ENCODE measurements at regions not wholly inside any gene's neighbourhood (a gene's known extent, or its start where the extent isn't known, plus 50 kb on each side); places are given as distances from the start of the nearest gene placed in this dataset.
"Not testable (repeated sequence)": the region's sequence is repeated elsewhere in the genome, so short reads cannot be mapped to it uniquely, and the experiment has no call there.

DNA sequence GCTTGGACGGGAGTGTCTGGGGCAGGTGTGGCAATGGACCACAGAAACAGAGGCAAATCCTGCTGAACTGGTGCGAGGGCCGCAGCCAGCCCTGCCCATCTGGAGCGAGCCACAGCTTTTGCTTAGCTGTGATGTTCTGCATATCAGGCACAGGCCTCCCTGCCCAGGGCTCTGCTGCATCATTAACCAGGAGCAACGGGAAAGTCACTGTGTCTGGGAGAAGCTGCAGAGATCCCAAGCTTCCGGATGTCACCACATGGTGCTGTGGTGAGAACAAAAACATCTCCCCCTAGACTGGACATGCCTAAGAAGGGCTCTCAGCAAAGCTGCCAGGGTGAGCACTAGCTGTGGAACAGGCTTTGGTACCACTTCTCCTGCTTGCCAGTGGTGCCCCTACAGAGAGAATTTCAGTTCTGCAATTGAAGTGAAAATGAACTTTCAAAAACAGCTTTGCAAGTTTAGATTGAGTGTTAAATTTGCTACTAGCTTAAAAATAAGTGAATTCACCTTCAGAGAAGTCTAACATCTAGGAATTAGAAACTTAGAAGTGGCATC is 172.9 kb upstream of the MYT1L start:
- DNase-seq = no peak

DNA sequence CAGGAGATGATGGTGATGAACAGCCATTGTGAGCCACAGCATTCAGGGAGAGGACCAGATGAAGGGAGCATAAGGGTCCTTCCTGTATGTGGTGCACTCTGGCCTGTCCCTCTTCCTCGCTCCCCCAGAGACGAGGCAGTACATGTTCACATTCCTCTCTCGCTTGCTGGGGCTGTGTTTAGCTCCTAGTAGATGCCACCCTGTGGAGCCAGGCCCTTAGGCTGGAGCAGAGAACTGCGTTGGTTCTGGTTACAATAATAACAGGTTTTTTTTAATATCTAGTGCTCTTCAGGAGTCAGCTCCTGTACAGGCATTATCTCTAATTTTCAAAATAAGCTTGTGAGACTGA is 171.1 kb upstream of the MYT1L start:
- DNase-seq = no peak

DNA sequence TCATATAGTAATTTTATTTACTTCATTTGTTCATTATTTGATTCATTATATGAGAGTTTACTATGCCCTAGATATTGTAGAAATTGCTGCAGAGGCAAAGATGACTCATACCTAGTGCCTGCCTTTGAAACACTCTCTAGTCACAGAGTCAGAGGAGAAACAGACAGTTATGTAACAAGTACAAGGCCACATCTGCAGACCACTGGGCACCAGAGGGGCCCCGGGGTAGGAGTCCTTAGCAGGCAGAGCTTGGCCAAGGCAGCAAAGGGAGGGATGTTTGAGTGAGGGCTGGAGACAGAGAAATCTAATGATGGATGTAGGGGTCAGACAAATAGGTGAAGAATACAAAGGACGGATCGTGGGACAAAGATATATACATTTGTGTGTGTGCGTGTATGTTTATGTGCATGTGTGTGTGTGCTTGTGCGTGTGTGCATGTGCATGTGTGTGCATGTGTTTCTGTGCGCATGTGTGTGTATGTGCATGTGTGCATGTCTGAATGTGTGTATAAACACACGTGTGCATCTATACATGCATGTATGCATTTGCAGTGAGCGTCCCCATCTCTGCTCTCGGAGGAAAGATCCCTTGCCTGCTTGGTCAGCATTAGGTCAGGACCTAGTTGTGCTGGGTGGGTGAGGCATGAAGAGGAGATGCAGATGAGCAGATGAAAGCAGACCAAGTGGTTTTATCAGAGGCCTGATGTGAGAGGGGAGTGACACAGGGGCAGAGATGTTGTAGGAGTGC is 170.6 kb upstream of the MYT1L start:
- DNase-seq = no peak

DNA sequence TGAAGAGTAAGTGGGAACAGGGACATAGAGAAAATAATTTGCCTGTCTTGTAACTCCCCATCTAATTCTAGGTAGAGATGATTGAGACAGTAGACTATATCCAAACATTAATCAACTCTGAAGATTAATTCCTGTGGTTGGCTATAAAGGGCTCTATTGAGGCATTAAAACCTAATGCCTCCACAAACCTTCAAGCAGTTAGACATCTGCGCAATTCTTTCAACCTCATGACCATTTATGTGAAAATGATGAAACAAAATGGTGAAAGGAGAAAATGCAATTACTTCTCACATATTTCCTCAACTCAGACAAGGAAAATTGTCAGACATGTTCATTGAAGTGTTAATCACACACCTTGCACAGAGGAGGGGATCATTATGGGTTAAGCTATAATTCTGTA is 164.5 kb upstream of the MYT1L start:
- no peak for DNase-seq

DNA sequence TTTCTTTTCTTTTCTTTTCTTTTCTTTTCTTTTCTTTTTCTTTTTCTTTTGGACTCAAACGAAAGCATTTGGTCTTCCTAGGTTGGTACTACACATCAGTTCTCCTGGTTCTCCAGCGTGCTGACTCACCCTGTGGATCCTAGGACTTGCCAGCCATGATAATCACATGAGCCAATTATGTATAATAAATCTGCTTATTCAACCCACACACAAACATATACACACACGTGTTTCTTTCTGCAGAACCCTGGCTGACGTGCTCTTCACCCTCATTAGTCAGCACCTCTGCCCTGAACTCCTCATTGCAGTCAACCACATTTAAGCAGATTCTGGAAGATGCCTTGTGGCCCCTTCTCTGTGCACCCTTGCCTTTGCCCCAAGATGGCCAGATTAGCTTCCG is 162.4 kb upstream of the MYT1L start:
- DNase-seq = no peak

DNA sequence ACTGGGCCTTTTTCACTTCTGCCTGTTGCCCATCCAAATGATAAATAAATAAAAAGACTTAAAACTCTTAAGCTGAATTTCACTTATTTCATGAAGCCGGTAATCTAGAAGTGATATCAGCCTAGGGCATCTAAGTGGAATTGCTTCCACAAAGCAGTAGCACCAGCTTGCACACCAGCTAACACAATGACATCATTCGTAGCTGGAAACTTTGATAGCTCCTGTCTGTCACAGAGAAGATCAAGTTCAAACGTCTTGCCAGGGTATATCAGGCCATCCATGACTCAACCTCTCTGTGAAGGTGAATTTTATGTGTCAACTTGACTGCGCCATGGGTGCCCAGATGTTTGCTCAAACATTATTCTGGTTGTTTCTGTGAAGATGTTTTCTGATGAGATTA is 161.7 kb upstream of the MYT1L start:
- DNase-seq = no peak

DNA sequence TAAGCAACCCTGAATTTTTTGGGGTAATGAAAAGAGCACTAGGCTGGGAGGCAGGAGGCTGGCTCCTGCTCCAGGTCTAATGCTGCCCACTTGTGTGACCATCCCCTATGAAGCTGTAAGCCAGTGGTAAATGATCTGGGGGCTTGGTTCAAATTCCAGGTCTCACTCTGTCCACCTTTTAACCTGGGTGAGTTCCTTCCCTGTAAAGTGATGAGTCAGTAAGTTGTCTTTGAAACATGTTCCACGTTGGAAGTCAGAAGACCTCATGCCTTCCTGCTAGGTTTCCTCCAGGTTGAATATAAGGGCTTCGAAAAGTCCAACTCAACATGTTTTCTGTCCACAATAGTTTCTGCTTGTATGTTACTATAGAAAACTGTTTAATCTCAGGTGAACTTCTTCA is 160.9 kb upstream of the MYT1L start:
- no peak for DNase-seq

DNA sequence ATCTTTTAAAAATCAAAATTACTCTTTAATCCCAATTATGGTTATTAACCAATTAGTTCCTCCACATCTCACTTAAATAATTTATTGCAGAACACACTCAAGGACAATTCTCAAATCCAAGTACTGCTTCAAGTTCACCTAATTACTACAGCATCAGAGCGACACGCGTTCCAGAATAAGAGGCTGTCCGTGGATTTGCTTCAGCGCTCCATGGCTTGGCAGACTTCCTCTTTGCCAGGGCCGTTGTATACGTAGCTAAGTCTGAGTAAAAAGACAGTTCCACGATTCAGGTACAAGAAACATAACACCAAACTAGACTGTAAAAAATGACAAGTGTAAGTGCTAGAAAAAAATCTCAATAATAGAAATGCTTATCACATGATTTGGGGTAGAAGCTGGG is 153.2 kb upstream of the MYT1L start:
- no peak for DNase-seq

DNA sequence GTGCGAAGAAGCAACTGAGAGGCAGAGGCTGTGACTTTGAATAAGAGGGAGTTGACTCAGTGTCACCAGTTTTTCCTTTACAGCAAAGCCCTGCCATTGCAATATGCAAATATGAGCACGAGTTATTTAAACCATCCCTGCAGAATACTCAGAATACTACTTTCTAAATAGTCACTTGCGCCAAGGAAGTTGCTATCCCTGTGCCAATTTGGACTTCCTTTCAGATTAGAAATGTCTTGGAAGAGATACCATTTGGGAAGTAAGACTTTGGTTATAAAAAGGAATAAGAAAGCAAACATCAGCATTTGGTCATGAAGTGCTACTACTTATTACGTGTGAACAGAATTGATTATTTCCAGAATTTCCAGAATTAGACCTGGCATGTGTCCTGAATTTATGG is 151.8 kb upstream of the MYT1L start:
- no peak for DNase-seq

DNA sequence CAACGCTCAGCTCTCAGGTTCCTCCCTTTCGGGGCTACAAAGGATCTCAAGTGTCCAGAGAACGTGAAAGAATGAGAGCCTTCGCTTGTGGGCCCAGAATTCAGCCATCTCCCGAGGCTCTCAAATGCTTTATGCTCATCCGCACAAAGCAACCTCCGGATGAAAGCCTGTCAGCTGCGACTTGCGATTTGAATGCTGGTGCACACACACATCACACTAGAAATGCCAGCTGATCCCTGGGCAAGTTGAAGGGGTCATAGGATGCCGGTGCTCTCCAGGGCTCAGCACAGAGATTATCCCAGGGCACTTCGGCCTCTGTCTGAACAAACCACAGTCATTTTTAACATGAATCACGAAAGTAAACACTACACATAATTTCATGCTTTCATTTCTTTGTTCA is 141.8 kb upstream of the MYT1L start:
- DNase-seq = no peak

DNA sequence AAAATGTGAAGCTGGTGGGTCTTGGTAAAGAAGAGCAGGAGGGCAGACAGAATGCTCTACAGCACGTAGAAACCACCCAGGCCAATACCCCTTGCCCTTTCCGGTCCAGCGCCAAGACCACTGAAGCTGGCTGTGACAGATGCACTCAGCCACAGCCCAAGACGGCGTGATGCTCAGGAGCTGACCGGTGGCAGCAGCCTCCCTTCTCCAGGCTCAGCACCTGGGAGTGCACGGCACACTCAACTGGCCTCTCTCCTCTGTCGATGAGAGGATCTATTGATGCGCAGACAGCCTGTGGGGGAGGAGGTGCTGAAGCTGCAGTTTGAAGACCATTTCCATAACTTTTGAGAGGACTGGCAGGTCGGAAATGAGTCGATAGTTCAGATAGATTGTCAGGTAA is 141.0 kb upstream of the MYT1L start:
- DNase-seq = no peak

DNA sequence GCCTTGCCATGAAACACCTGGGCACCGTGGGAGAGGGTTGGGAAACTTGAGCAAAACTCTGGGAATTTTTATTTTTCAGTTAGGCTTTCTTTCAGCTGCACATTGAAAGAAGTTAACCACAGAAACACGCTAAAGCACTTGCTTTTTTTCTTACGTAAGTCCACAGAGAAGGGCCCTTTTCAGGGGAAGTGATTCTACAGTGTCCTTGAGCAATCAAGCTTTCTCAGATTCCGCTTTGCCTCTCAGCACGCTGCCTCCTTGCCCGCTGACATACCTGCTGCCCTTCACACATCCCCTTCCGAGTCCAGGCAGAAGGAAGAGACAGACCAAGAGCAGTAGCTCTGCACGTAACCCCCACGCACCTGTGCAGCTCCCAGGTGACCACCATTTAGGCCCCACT is 135.5 kb upstream of the MYT1L start:
- no peak for DNase-seq

DNA sequence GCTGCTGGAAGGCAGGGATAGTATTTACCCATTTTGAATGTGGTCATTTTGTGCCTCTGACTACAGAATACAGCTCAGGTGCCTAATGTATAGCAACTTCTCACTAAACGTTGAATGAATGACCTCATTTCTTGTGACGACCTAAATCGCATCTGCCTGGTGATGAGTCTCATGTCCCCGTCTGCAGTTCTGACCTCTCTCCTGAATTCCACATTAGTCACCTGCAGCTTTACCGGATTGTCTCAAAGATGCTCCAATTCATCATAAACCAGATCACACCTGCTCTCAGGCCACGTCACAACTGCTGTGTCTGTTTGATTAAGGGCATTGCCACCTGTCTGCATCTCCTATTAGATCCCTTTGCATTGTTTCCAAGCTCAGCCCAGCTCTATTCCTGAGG is 133.6 kb upstream of the MYT1L start:
- DNase-seq = no peak

DNA sequence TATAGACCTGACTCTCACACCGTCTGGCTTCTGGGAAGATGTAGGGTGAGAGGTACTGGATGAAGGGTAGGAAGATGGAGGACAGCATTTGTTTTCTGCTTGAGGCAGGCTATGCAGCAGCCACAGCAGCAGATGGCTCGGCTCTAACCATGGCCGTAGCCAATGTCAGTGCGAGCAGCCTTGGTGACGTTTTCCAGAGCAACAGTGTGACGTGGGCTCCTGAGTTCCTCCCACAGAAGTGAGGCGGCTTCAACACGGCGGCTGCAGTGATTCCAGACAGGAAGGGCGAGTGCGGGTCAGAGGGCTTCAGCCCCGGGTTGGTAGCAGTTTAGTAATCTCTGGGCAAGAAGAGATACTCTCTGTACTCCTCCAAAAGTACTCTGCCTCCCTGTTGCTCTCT is 133.0 kb upstream of the MYT1L start:
- no peak for DNase-seq

DNA sequence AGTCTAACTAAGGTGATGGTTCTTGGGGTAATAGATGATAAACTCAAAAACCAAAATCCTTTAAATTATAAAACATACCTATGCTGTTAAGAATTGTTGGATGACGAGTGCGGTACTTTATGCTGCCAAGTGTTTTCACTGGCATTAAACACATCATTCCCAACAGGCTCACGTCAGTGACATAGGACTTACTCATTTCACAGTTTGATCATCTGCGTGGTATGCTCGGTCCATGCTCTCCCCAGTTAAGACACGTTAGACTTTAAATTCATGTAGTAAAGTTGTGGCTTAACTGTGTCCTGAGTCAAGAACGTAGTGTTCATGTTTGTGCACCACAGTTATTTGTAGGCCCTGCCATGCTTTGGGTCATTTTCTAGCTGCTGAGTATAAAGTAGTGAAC is 125.6 kb upstream of the MYT1L start:
- DNase-seq = no peak

DNA sequence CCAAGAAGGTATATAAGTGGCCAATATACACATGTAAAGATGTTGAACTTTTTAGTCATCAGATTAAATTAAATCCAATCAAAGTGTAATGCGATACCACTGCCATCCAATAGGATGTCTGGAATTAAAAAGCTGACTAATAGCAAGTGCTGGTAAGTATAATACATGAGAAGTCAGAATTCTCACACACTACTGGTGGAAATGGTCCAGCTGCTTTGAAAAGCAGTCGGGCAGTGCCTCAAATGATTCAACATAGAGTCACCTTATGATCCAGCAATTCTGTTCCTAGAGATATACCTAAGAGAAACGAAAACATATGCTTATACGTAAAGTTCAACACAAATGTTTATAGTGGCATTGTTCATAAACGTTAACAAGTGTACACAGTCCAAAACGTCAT is 124.1 kb upstream of the MYT1L start:
- DNase-seq = no peak

DNA sequence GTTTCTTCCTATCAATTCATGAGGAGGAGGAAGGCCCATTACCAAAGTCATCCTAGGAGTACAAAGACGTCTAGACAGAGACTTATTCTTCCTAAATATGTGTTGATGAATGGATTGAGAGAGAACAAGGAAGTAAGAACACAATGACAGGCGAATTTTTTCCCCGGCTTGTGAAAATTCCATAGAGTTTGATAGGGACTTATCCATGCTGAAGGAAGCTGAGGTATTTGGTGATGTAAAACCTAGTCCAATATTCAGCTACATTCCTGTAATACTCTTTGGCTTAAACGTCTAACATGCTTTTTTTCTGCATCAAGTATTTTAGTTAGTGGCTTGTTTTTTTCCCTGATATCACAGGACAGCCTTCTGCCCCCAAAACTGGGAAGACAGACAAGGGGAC is 121.9 kb upstream of the MYT1L start:
- DNase-seq = no peak

DNA sequence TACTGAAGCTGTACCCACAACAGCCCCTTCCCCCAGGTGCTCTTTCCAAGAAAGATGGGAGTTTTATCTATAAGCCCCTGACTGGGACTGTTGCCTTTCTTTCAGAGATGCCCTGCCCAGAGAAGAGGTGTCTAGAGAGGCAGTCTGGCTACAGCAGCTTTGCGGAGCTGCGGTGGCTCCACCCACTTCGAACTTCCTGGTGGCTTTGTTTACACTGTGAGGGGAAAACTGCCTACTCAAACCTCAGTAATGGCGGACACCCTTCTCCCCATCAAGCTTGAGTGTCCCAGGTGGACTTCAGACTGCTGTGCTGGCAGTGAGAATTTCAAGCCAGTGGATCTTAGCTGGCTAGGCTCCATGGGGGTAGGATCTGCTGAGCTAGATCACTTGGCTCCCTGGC is 120.2 kb upstream of the MYT1L start:
- DNase-seq = not testable (repeated sequence)

DNA sequence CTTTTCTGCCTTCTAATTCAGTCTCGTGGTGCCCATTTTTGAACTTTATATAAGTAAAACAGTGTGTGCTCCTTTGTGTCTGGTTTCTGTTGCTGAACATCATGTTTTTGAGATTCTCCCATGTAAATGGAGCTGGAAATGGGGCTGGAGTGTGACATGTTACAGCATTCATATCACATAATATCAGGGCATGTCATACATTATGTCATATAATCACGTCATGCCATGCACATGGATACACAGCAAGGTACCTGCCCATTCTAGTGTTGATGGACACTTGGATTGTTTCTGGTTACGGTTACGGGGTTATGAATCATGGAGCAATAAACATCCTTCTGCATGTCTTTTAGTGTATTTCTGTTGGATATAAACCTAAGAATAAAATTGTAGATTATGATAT is 117.1 kb upstream of the MYT1L start:
- DNase-seq = no peak

DNA sequence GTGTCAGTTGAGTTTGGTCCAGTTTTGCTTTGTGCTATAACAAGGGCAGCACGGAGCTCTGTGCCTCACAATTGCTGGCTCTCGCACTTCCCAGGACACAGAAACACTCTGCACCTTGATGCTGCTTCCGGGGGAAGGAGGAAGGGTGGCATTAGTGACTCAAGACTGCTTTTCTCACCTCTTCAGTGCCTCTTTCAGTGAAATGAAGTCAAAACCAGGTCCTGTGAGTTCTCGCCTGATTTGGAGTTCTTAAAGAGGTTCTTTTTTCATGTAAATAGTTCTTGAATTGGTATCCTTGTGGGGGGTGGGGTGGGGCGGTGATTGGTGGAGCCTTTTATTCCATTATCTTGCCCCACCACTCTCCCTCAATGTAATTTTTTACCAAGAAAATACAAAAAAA is 91.5 kb upstream of the MYT1L start:
- DNase-seq = no peak

DNA sequence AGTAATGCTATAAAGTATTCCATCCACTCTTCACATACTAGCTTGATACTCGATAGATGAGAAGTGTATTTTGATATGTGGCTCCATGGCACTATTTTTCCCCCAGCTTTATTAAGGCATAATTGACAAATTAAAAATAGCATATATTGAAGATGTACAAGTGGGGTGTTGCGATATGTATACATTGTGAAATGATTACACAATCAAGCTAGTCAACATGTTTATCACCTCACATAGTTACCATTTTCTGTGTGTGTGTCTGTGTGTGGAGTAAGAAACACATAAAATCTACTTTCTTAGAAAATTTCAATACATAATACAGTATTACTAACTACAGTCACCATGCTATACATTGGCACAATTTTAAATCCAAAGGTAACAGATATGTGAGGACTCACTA is 82.5 kb upstream of the MYT1L start:
- DNase-seq = no peak

DNA sequence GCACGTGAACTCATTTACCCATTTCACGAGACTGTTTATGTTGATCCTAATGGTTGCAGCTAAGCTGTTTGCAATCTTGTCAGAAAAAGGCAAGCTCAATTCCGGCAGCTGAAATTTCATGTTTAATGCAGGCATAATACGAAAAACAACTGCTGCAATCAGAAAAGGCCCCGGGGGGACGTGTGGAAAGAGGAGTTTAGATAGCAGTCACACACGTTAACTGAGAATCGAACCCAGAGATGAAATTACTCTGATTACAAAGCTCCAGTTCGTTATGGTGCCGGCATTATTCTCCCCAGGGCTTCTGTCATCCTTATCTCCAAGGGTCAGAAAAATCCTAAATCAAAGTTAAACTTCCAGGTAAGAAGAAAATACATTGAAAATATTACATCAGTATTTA is 79.9 kb upstream of the MYT1L start:
- no peak for DNase-seq

DNA sequence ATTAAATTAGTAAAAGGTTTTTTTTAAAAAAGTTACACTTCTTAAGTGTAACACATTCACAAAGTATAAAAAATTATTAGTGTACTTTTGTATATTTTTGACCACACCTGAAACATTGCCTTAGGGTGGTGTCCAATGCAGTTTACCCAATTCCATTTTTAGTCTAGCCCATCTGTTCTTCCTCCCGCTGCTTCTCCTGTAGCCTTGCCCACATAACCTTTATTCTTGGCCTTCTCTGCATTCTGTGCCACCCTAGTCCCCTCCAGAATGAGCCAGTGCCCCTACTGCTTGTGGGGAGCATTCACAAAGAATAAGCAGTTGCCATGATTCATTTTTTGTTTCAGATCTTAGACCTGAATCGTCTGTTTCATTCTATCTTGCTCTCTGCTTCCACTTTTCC is 78.4 kb upstream of the MYT1L start:
- no peak for DNase-seq

DNA sequence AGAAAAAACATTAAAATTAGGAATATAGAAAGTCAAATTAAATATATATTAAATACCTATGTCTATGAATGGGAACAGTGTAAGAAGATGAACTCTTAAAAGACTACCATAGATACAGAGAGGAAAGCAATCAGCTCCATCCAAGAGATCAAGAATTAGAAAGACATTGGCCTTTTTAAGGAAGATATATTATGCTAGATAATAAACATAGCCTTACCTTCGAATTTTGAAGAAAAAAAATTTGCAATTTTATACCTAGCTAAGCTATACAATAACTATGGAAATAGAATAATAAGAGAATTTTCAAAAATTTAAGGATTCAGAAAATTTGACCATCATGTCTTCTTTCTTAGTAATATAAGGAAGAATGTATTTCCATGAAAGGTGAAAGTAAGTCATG is 74.7 kb upstream of the MYT1L start:
- DNase-seq = no peak

DNA sequence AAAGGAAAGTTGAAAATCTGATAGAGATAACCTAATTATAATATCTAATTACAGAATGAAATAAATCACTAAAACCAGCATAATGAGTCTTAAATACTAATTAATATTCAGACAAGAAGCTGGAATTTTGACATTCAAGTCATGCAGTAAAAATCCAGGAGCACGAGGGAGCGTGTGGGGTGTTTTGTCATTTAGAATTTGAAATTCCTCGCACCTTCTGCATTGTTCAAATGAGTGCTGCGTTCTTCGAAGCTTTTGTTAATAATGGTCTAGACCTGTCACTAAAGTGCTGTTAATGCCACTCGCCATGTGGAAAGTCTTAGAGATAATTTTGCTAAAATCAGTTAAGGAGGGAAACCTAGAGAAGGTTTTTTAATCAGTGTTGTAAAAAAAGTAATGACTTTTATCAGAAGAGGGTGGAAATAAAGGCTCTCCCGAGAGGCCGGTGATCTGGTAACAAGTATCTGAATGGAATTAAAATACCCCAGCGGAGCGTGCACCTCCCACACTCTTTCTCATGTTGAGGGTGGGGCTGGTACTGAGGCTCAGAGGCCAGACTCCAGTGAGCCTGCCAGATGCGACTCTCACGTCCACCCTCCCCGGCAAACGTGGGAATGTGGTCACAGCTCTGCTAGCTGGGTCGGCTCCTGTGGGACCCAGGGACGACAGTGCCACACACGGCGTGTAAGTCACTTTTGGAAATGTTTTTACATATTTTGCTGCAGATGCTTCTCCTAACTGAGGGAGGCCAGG is 69.4 kb upstream of the MYT1L start:
- DNase-seq = no peak
